Astrocyte (in vitro differentiated cells and primary cell): ENCODE measurements at regions not wholly inside any gene's neighbourhood (a gene's known extent, or its start where the extent isn't known, plus 50 kb on each side); places are given as distances from the start of the nearest gene placed in this dataset.

Experiments used
- DNase-seq: peaks from one replicate; pipeline ENCODE4 v3.0.0-alpha.2; 2010; ENCODE audit warnings: low read depth
- FAIRE-seq: peaks from 2 replicates; lab custom pipeline; 2011; peaks lifted over from hg19 to GRCh38; lab: Jason Lieb, UNC
- H2AFZ ChIP-seq: 2 replicates; pipeline ENCODE4 v1.6.0; 2012; ENCODE audit warnings: low read depth, low read length, inconsistent platforms
- H3K27ac ChIP-seq: 2 replicates; pipeline ENCODE4 v1.5.1; 2011; ENCODE audit warnings: low read depth, low read length, inconsistent platforms
- H3K27me3 ChIP-seq: 2 replicates; pipeline ENCODE4 v1.6.0; 2011; ENCODE audit warnings: low read length, inconsistent platforms; ENCODE audit not compliant: insufficient read depth
- H3K36me3 ChIP-seq: 2 replicates; pipeline ENCODE4 v1.5.1; 2011; ENCODE audit warnings: low read length, inconsistent platforms; ENCODE audit not compliant: insufficient read depth
- H3K4me1 ChIP-seq: 2 replicates; pipeline ENCODE4 v1.5.1; 2011; ENCODE audit warnings: low read length, inconsistent platforms; ENCODE audit not compliant: insufficient read depth
- H3K4me2 ChIP-seq: 2 replicates; pipeline ENCODE4 v1.6.0; 2012; ENCODE audit warnings: low read length, inconsistent platforms
- H3K4me3 ChIP-seq: 2 replicates; pipeline ENCODE4 v1.5.1; 2011; ENCODE audit warnings: low read depth, mild to moderate bottlenecking, low read length, inconsistent platforms; ENCODE audit not compliant: insufficient read depth
- H3K79me2 ChIP-seq: 2 replicates; pipeline ENCODE4 v1.6.0; 2012; ENCODE audit warnings: mild to moderate bottlenecking, low read length, inconsistent platforms; ENCODE audit not compliant: insufficient read depth
- H3K9ac ChIP-seq: 2 replicates; pipeline ENCODE4 v1.6.0; 2012; ENCODE audit warnings: mild to moderate bottlenecking, low read length, inconsistent platforms
- H3K9me3 ChIP-seq: 2 replicates; pipeline ENCODE4 v1.5.1; 2012; ENCODE audit warnings: low read depth, mild to moderate bottlenecking, low read length, inconsistent platforms; ENCODE audit not compliant: insufficient read depth
- H4K20me1 ChIP-seq: 2 replicates; pipeline ENCODE4 v1.6.0; 2012; ENCODE audit warnings: low read length, inconsistent platforms; ENCODE audit not compliant: insufficient read depth
- H3K27ac Mint-ChIP-seq: one replicate; pipeline ENCODE4 v1.8.0; 2021; ENCODE audit warnings: mild to moderate bottlenecking, mixed read lengths; ENCODE audit not compliant: unreplicated experiment
- H3K27me3 Mint-ChIP-seq: one replicate; pipeline ENCODE4 v1.8.0; 2021; ENCODE audit warnings: low read depth, mixed read lengths; ENCODE audit not compliant: unreplicated experiment
- H3K36me3 Mint-ChIP-seq: one replicate; pipeline ENCODE4 v1.8.0; 2021; ENCODE audit warnings: low read depth, mixed read lengths; ENCODE audit not compliant: unreplicated experiment
- H3K4me1 Mint-ChIP-seq: one replicate; pipeline ENCODE4 v1.8.0; 2021; ENCODE audit warnings: low read depth, mixed read lengths; ENCODE audit not compliant: unreplicated experiment
- H3K4me3 Mint-ChIP-seq: one replicate; pipeline ENCODE4 v1.8.0; 2021; ENCODE audit warnings: mild to moderate bottlenecking, moderate library complexity, mixed read lengths; ENCODE audit not compliant: unreplicated experiment
- H3K9me3 Mint-ChIP-seq: one replicate; pipeline ENCODE4 v1.8.0; 2021; ENCODE audit warnings: mild to moderate bottlenecking, mixed read lengths; ENCODE audit not compliant: unreplicated experiment
- CTCF ChIP-seq: IDR thresholded peaks from 2 replicates; pipeline ENCODE4 v1.5.1; 2011; ENCODE audit warnings: low read depth, mild to moderate bottlenecking, inconsistent platforms, low read length, moderate library complexity; ENCODE audit not compliant: insufficient read depth
- EZH2 ChIP-seq: IDR thresholded peaks from 2 replicates; pipeline ENCODE4 v1.6.1; 2012; ENCODE audit warnings: mild to moderate bottlenecking, low read length, inconsistent platforms; ENCODE audit not compliant: insufficient read depth

GRCh38 chr9:28031521-28032267 is 458.4 kb upstream of the C9orf72 start:
- H3K27me3 Mint-ChIP-seq = peaks cover 2% of the 10 kb centered on the region
- H3K36me3 Mint-ChIP-seq = no peaks in the 10 kb centered on the region
- DNase-seq (no peak), FAIRE-seq (no peak)
- Histone ChIP-seq H3K4me3 (no peak overlapping the region), H3K4me1 (no peaks in the 10 kb centered on the region), H3K9ac (no peak overlapping the region), H3K36me3 (no peaks in the 10 kb centered on the region), H3K27ac (no peak overlapping the region), H3K9me3 (no peaks in the 10 kb centered on the region), H4K20me1 (no peaks in the 10 kb centered on the region), H2AFZ (no peak overlapping the region), H3K79me2 (no peaks in the 10 kb centered on the region), H3K27me3 (no peaks in the 10 kb centered on the region), H3K4me2 (no peak overlapping the region)
- no peak overlapping the region for H3K27ac Mint-ChIP-seq
- H3K9me3 Mint-ChIP-seq = peaks cover 1% of the 10 kb centered on the region
- TF ChIP-seq CTCF = no peak
- no peak overlapping the region for H3K4me3 Mint-ChIP-seq
- H3K4me1 Mint-ChIP-seq = peaks cover 16% of the 10 kb centered on the region

- no peaks in the 10 kb centered on the region for H3K36me3 ChIP-seq
- peak; percentile 1 for DNase-seq
- no peak overlapping the region for H2AFZ ChIP-seq
- H3K27ac ChIP-seq = no peak overlapping the region
- Mint-ChIP-seq H3K4me3 (no peak overlapping the region), H3K27ac (no peak overlapping the region), H3K4me1 (peaks cover 16% of the 10 kb centered on the region), H3K9me3 (peaks cover 1% of the 10 kb centered on the region), H3K36me3 (no peaks in the 10 kb centered on the region), H3K27me3 (no peaks in the 10 kb centered on the region)
- H3K9me3 ChIP-seq = no peaks in the 10 kb centered on the region
- no peak overlapping the region for H3K9ac ChIP-seq
- no peak overlapping the region for H3K4me2 ChIP-seq
- no peak overlapping the region for H3K4me3 ChIP-seq
- no peak for TF ChIP-seq CTCF
- TF ChIP-seq EZH2 = no peak
- H3K79me2 ChIP-seq = no peaks in the 10 kb centered on the region
- no peaks in the 10 kb centered on the region for H4K20me1 ChIP-seq
- no peaks in the 10 kb centered on the region for H3K27me3 ChIP-seq
- no peak for FAIRE-seq
- no peaks in the 10 kb centered on the region for H3K4me1 ChIP-seq
Measured at GRCh38 chr9:28032268-28032590, 458.9 kb upstream of the C9orf72 start.

GRCh38 chr9:28034242-28034641 is 461.0 kb upstream of the C9orf72 start:
- Mint-ChIP-seq H3K9me3 (peaks cover 1% of the 10 kb centered on the region), H3K27me3 (no peaks in the 10 kb centered on the region), H3K4me1 (peaks cover 16% of the 10 kb centered on the region), H3K27ac (no peak overlapping the region), H3K36me3 (no peaks in the 10 kb centered on the region), H3K4me3 (no peak overlapping the region)
- FAIRE-seq (no peak), DNase-seq (no peak)
- Histone ChIP-seq H3K27me3 (no peaks in the 10 kb centered on the region), H3K4me2 (no peak overlapping the region), H3K9me3 (no peaks in the 10 kb centered on the region), H3K27ac (no peak overlapping the region), H2AFZ (no peak overlapping the region), H4K20me1 (no peaks in the 10 kb centered on the region), H3K79me2 (no peaks in the 10 kb centered on the region), H3K36me3 (no peaks in the 10 kb centered on the region), H3K9ac (no peak overlapping the region), H3K4me1 (no peaks in the 10 kb centered on the region), H3K4me3 (no peak overlapping the region)
- TF ChIP-seq CTCF = no peak
- no peak for TF ChIP-seq EZH2
